IMR-90 (cell line): ENCODE measurements at regions not wholly inside any gene's neighbourhood (a gene's known extent, or its start where the extent isn't known, plus 50 kb on each side); places are given as distances from the start of the nearest gene placed in this dataset.

Experiments used
- ATAC-seq: fragments of 200-7000 bp; cut with Tn5 transposase; 2 replicates; pipeline ENCODE4 v1.9.1; 2020; ENCODE audit warnings: low read depth, mild to moderate bottlenecking, moderate library complexity
- BruUV-seq: library from RNA; stranded (reverse); fragments of 400-500 nt; replicated peaks from 2 replicates; lab custom pipeline; 2021; lab: Mats Ljungman, UMichigan
- CTCF ChIA-PET: fragments of 300-600 bp; formaldehyde crosslinking; extraction: SDS; loops from one replicate; lab custom pipeline; 2021; ENCODE audit warnings: antibody characterized with exemption; lab: Yijun Ruan, JAX
- POLR2A ChIA-PET: fragments of 300-600 bp; sonication (Branson Sonifier 250); formaldehyde crosslinking; loops from one replicate; lab custom pipeline; 2022; ENCODE audit warnings: antibody characterized with exemption; ENCODE audit not compliant: unreplicated experiment; lab: Charles Lee
- DNase-seq: peaks from one replicate; pipeline ENCODE4 v3.0.0; 2013
- H2AFZ ChIP-seq: replicated peaks from 2 replicates; pipeline ENCODE3; 2013; ENCODE audit warnings: low read length, mild to moderate bottlenecking; ENCODE audit not compliant: poor library complexity
- H2AK5ac ChIP-seq: 2 replicates; pipeline ENCODE4 v1.6.1; 2013; ENCODE audit warnings: low read depth, low read length, inconsistent platforms
- H2AK9ac ChIP-seq: replicated peaks from 2 replicates; pipeline ENCODE3; 2013; ENCODE audit warnings: mild to moderate bottlenecking, low read depth, low read length, moderate library complexity; ENCODE audit not compliant: poor library complexity
- H2BK120ac ChIP-seq: 2 replicates; pipeline ENCODE4 v1.6.1; 2013; ENCODE audit warnings: low read depth, low read length, inconsistent platforms
- H2BK15ac ChIP-seq: 3 replicates; pipeline ENCODE4 v1.6.1; 2013; ENCODE audit warnings: low read depth, low read length, inconsistent platforms
- H2BK20ac ChIP-seq: 2 replicates; pipeline ENCODE4 v1.6.1; 2013; ENCODE audit warnings: low read depth, mild to moderate bottlenecking, inconsistent platforms, low read length, moderate library complexity
- H2BK5ac ChIP-seq: 2 replicates; pipeline ENCODE4 v1.6.1; 2013; ENCODE audit warnings: mild to moderate bottlenecking, low read depth, low read length, inconsistent platforms; ENCODE audit not compliant: poor library complexity, severe bottlenecking
- H3K14ac ChIP-seq: replicated peaks from 2 replicates; pipeline ENCODE4 v1.6.1; 2013; ENCODE audit warnings: low read depth, low read length, inconsistent platforms
- H3K18ac ChIP-seq: 2 replicates; pipeline ENCODE4 v1.6.1; 2013; ENCODE audit warnings: low read depth, low read length, control low read depth
- H3K23ac ChIP-seq: 2 replicates; pipeline ENCODE4 v1.6.1; 2013; ENCODE audit warnings: low read depth, low read length, inconsistent platforms
- H3K27ac ChIP-seq: 2 replicates; pipeline ENCODE4 v1.5.1; 2013; ENCODE audit warnings: mild to moderate bottlenecking, control low read depth, low read length; ENCODE audit not compliant: insufficient read depth
- H3K27me3 ChIP-seq: 2 replicates; pipeline ENCODE4 v1.6.1; 2013; ENCODE audit warnings: low read length; ENCODE audit not compliant: control insufficient read depth, insufficient read depth
- H3K36me3 ChIP-seq: 2 replicates; pipeline ENCODE4 v1.6.1; 2013; ENCODE audit warnings: low read length, mixed read lengths; ENCODE audit not compliant: control insufficient read depth, insufficient read depth
- H3K4ac ChIP-seq: 2 replicates; pipeline ENCODE4 v1.6.1; 2013; ENCODE audit warnings: low read depth, low read length, inconsistent platforms
- H3K4me1 ChIP-seq: 2 replicates; pipeline ENCODE4 v1.6.1; 2013; ENCODE audit warnings: low read length, mixed read lengths; ENCODE audit not compliant: control insufficient read depth, insufficient read depth
- H3K4me2 ChIP-seq: 2 replicates; pipeline ENCODE4 v1.6.1; 2013; ENCODE audit warnings: low read depth, mild to moderate bottlenecking, control low read depth, low read length, moderate library complexity
- H3K4me3 ChIP-seq: 2 replicates; pipeline ENCODE4 v1.5.1; 2013; ENCODE audit warnings: low read depth, mild to moderate bottlenecking, control low read depth, low read length, moderate library complexity; ENCODE audit not compliant: insufficient read depth
- H3K56ac ChIP-seq: 2 replicates; pipeline ENCODE4 v1.6.1; 2013; ENCODE audit warnings: low read length, inconsistent platforms; ENCODE audit not compliant: insufficient read depth; ENCODE audit errors: extremely low read depth
- H3K79me1 ChIP-seq, 2 experiments: 2 replicates each; pipeline ENCODE4 v1.6.1; 2013; ENCODE audit warnings: low read length in 2 of 2, inconsistent platforms in 1 of 2, low read depth in 1 of 2
- H3K9ac ChIP-seq: 2 replicates; pipeline ENCODE4 v1.6.1; 2013; ENCODE audit warnings: low read depth, low read length, control low read depth
- H3K9me1 ChIP-seq: 2 replicates; pipeline ENCODE4 v1.6.1; 2013; ENCODE audit warnings: low read length, inconsistent platforms; ENCODE audit not compliant: insufficient read depth
- H3K9me3 ChIP-seq: 2 replicates; pipeline ENCODE4 v1.6.1; 2013; ENCODE audit warnings: low read length; ENCODE audit not compliant: control insufficient read depth, insufficient read depth
- H4K20me1 ChIP-seq: 2 replicates; pipeline ENCODE4 v1.6.1; 2013; ENCODE audit warnings: low read length, inconsistent platforms; ENCODE audit not compliant: insufficient read depth
- H4K5ac ChIP-seq: 2 replicates; pipeline ENCODE4 v1.6.1; 2013; ENCODE audit warnings: mild to moderate bottlenecking, low read depth, low read length, control low read depth
- H4K8ac ChIP-seq, 2 experiments: 2 replicates each; pipeline ENCODE4 v1.6.1; 2013; ENCODE audit warnings: low read depth in 2 of 2, low read length in 2 of 2, control low read depth in 1 of 2, inconsistent platforms in 1 of 2
- H4K91ac ChIP-seq: 2 replicates; pipeline ENCODE4 v1.6.1; 2013; ENCODE audit warnings: low read depth, low read length, inconsistent platforms; ENCODE audit not compliant: insufficient read depth
- BHLHE40 ChIP-seq: fragments of 150-350 bp; IDR thresholded peaks from 2 replicates; pipeline ENCODE4 v1.6.1; 2016; ENCODE audit warnings: mild to moderate bottlenecking, low read depth, low read length
- CEBPB ChIP-seq: IDR thresholded peaks from 2 replicates; pipeline ENCODE4 v1.6.1; 2012; ENCODE audit warnings: low read depth, low read length, improper control_type of control experiment
- CHD1 ChIP-seq: IDR thresholded peaks from 2 replicates; pipeline ENCODE4 v1.6.1; 2012; ENCODE audit warnings: low read depth, low read length, improper control_type of control experiment
- CTCF ChIP-seq: conservative IDR thresholded peaks from 2 replicates; pipeline ENCODE4 v1.5.1; 2012; ENCODE audit warnings: mild to moderate bottlenecking, low read depth, low read length, improper control_type of control experiment
- ELK1 ChIP-seq: fragments of 150-350 bp; IDR thresholded peaks from 2 replicates; pipeline ENCODE4 v1.6.1; 2016; ENCODE audit warnings: low read depth, mild to moderate bottlenecking, low read length, moderate library complexity, borderline replicate concordance
- FOS ChIP-seq: fragments of 150-350 bp; IDR thresholded peaks from 2 replicates; pipeline ENCODE4 v1.6.1; 2016; ENCODE audit warnings: low read depth, low read length
- MAFK ChIP-seq: IDR thresholded peaks from 2 replicates; pipeline ENCODE4 v1.6.1; 2012; ENCODE audit warnings: low read depth, low read length, improper control_type of control experiment
- MAZ ChIP-seq: IDR thresholded peaks from 2 replicates; pipeline ENCODE4 v1.6.1; 2012; ENCODE audit warnings: low read depth, mild to moderate bottlenecking, low read length, improper control_type of control experiment, moderate library complexity, borderline replicate concordance
- MXI1 ChIP-seq: IDR thresholded peaks from 2 replicates; pipeline ENCODE4 v1.6.1; 2012; ENCODE audit warnings: low read depth, mild to moderate bottlenecking, low read length, moderate library complexity, borderline replicate concordance
- NFE2L2 ChIP-seq: fragments of 150-350 bp; IDR thresholded peaks from 2 replicates; pipeline ENCODE4 v1.6.1; 2016; ENCODE audit warnings: low read depth, mild to moderate bottlenecking, low read length
- POLR2A ChIP-seq: IDR thresholded peaks from 2 replicates; pipeline ENCODE4 v1.6.1; 2012; ENCODE audit warnings: mild to moderate bottlenecking, low read depth, low read length
- RAD21 ChIP-seq: IDR thresholded peaks from 2 replicates; pipeline ENCODE4 v1.6.1; 2012; ENCODE audit warnings: low read length, improper control_type of control experiment
- RCOR1 ChIP-seq: IDR thresholded peaks from 2 replicates; pipeline ENCODE4 v1.6.1; 2012; ENCODE audit warnings: mild to moderate bottlenecking, low read length, improper control_type of control experiment; ENCODE audit not compliant: insufficient replicate concordance
- RFX5 ChIP-seq: IDR thresholded peaks from 2 replicates; pipeline ENCODE4 v1.8.0; 2012; ENCODE audit warnings: low read depth, mild to moderate bottlenecking, low read length, moderate library complexity
- SMC3 ChIP-seq: fragments of 150-350 bp; IDR thresholded peaks from 2 replicates; pipeline ENCODE4 v1.6.1; 2016; ENCODE audit warnings: low read depth, mild to moderate bottlenecking, antibody characterized with exemption, low read length, moderate library complexity
- USF2 ChIP-seq: fragments of 150-350 bp; IDR thresholded peaks from 2 replicates; pipeline ENCODE4 v1.6.1; 2017; ENCODE audit warnings: mild to moderate bottlenecking, antibody characterized with exemption, low read length, low read depth
- WGBS, 2 experiments: methylation state at CpG; one replicate each; pipeline versions ENCODE4 v1.1.5 to v1.1.7; 2013; ENCODE audit warnings: missing lambda C conversion rate in 2 of 2; ENCODE audit not compliant: insufficient read length in 1 of 2; ENCODE audit errors: extremely low coverage in 2 of 2; 5-methylcytosine and 5-hydroxymethylcytosine counted together
- dilution Hi-C: fragments of 300-500 bp; cut with HindIII; formaldehyde crosslinking; loops from one replicate; pipeline ENCODE4 v1.14.3; 2018; ENCODE audit warnings: low sequenced_read_pairs; ENCODE audit not compliant: unreplicated experiment
- in situ Hi-C: fragments of 300-500 bp; cut with MboI; formaldehyde crosslinking; loops from 3 replicates; pipeline ENCODE4 v1.14.3; 2019; ENCODE audit warnings: low sequenced_read_pairs, inconsistent platforms, mixed read lengths
- intact Hi-C: fragments of 100-400 bp; cut with micrococcal nuclease; formaldehyde crosslinking; loops from 2 replicates; pipeline ENCODE4 v1.10.0; 2022

- Histone ChIP-seq H4K20me1 (no peaks in the 10 kb centered on the region), H2BK15ac (no peak overlapping the region), H2AFZ (no peak overlapping the region), H3K14ac (no peak overlapping the region), H3K27me3 (no peaks in the 10 kb centered on the region), H3K27ac (no peak overlapping the region), H2BK120ac (no peak overlapping the region), H2BK5ac (no peak overlapping the region), H3K79me1 (no peaks in the 10 kb centered on the region), H3K23ac (no peak overlapping the region), H2AK9ac (no peak overlapping the region), H3K4me2 (no peak overlapping the region), H3K9me3 (no peaks in the 10 kb centered on the region), H4K5ac (no peak overlapping the region), H3K56ac (no peak overlapping the region), H3K36me3 (no peaks in the 10 kb centered on the region), H4K8ac (no peak overlapping the region), H3K18ac (no peak overlapping the region), H3K4me3 (no peak overlapping the region), H3K4me1 (no peaks in the 10 kb centered on the region; the same call in 1 of the 2 replicates), H4K91ac (no peak overlapping the region), H2BK20ac (no peak overlapping the region), H2AK5ac (no peak overlapping the region), H3K9me1 (no peaks in the 10 kb centered on the region), H3K4ac (no peak overlapping the region), H3K9ac (no peak overlapping the region)
- BruUV-seq: no TSS peak
- CTCF ChIA-PET: interaction anchor here (0.6 to 0.7 kb wide), 2 partner anchors 74 to 125 kb away, joined by 6 to 7 read pairs; no protein-coding TSS in a partner anchor
- intact Hi-C loops (loop anchor here (10.0 kb wide), 1 partner anchor 59 kb away; no protein-coding TSS in a partner anchor), dilution Hi-C loops (no loop called here), in situ Hi-C loops (no loop called here)
- no CpG with 5 or more reads among the region's 3 CpGs for WGBS, 2 experiments
- DNase-seq: no peak
- no peak for TF ChIP-seq RAD21
- TF ChIP-seq ELK1: no peak
- TF ChIP-seq CTCF: no peak
- no peak for TF ChIP-seq CEBPB
- TF ChIP-seq SMC3: no peak
- TF ChIP-seq RFX5: no peak
- no peak for TF ChIP-seq BHLHE40
- no peak for TF ChIP-seq RCOR1
- no peak for TF ChIP-seq USF2
- TF ChIP-seq NFE2L2: no peak
- TF ChIP-seq FOS: no peak
- no peak for TF ChIP-seq POLR2A
- no peak for TF ChIP-seq MAZ
- TF ChIP-seq MAFK: no peak
- TF ChIP-seq MXI1: no peak
- TF ChIP-seq CHD1: no peak
- POLR2A ChIA-PET: no interaction called here
- no peak for ATAC-seq
These were observed 75.5 kb upstream of the EDNRB start for GRCh38 chr13:77994166-77994565.
